ENCODE measurements at regions not wholly inside any gene's neighbourhood (a gene's known extent, or its start where the extent isn't known, plus 50 kb on each side); places are given as distances from the start of the nearest gene placed in this dataset.

DNA sequence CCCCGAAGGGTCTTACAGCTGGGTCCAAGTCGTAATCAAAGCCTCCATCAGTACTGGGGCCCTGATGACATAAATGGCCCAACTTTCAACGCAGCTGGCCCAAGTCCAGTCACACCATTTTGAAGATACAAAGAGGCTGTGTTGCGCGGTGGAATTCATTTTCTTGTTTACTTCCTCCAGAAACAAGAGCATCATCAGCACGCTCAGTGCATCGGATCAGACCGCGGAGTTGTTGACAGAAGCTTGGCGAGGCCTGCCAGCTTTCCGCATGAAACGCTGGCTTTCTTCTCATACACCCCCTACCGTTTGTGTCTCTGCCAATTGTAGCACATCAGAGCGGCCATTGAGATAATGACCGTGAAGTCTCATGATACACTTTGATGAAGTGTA, 101.7 kb upstream of the SPATA31D4 start:
- TF ChIP-seq, protein P1, sequence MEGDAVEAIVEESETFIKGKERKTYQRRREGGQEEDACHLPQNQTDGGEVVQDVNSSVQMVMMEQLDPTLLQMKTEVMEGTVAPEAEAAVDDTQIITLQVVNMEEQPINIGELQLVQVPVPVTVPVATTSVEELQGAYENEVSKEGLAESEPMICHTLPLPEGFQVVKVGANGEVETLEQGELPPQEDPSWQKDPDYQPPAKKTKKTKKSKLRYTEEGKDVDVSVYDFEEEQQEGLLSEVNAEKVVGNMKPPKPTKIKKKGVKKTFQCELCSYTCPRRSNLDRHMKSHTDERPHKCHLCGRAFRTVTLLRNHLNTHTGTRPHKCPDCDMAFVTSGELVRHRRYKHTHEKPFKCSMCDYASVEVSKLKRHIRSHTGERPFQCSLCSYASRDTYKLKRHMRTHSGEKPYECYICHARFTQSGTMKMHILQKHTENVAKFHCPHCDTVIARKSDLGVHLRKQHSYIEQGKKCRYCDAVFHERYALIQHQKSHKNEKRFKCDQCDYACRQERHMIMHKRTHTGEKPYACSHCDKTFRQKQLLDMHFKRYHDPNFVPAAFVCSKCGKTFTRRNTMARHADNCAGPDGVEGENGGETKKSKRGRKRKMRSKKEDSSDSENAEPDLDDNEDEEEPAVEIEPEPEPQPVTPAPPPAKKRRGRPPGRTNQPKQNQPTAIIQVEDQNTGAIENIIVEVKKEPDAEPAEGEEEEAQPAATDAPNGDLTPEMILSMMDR (IDR thresholded peaks at IDR 0.05) = peak in 2 of 5 experiments; percentile 20 to 23
- TF ChIP-seq POLR2A (IDR thresholded peaks at IDR 0.05) (peak in 1 of 2 donors; percentile 15), EP300 (IDR thresholded peaks at IDR 0.05) (peak; percentile 59 to 97)
